GM20000 (cell line): ENCODE measurements at regions not wholly inside any gene's neighbourhood (a gene's known extent, or its start where the extent isn't known, plus 50 kb on each side); places are given as distances from the start of the nearest gene placed in this dataset.

Source experiments
- DNase-seq: peaks from one replicate; pipeline ENCODE4 v3.0.0; 2012; ENCODE audit warnings: low spot score
- CTCF ChIP-seq: IDR thresholded peaks from 2 replicates; pipeline ENCODE4 v1.5.1; 2012; ENCODE audit warnings: mild to moderate bottlenecking, control low read depth; ENCODE audit errors: extremely low read depth, missing control alignments

- no peak for DNase-seq
- TF ChIP-seq CTCF = no peak
These were observed 954.7 kb upstream of the FANCL start for GRCh38 chr2:59195851-59196250.

GRCh38 chr2:59191781-59192180 lies 950.7 kb upstream of the FANCL start:
- no peak for DNase-seq
- TF ChIP-seq CTCF = no peak

- no peak for TF ChIP-seq CTCF
- no peak for DNase-seq
These were observed 949.4 kb upstream of the FANCL start for GRCh38 chr2:59190518-59190917.

- no peak for DNase-seq
- TF ChIP-seq CTCF = no peak
These were observed 943.3 kb upstream of the FANCL start for GRCh38 chr2:59184276-59185020.

- no peak for DNase-seq
- no peak for TF ChIP-seq CTCF
These were observed 941.9 kb upstream of the FANCL start for GRCh38 chr2:59183070-59183469.

DNA sequence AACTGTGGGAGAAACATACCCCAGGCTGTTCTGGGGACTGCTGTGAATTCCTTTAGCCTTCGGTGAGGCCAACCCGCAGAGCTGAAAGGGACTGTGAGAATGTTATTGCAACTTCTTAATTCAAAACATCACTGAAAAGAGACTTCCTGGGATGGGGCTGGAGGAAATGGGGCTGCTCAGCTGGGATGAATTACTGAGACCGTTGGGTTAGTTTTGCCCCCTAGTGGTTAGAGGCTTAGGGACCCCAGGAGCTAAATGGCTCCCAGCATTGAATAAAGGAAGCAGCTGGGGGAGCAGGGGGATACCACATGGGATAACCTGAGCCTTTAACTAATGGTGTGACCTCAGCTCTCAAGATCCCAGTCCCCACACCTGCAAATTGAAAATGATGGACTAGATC lies 941.1 kb upstream of the FANCL start:
- peak; percentile 12 for TF ChIP-seq CTCF
- peak; percentile 7 for DNase-seq

DNA sequence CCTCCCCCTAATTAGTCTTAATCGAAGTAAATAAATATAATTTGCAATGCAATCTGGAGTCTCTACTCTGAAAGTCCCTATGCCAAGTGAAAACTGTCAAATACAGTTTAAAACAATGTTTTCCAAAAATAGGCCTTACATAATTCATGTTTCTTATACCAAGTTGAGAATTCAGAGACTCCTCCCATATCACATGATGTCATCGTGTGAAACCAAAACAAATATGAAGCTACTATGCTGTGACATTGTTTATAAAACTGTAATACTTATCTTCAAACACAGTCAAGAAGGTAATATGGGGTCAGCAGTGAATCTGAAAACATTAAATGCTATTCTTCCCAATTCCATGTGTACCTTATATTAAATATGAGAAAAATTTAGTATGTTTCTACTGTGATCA lies 940.2 kb upstream of the FANCL start:
- DNase-seq = no peak
- no peak for TF ChIP-seq CTCF
